ENCODE measurements at regions not wholly inside any gene's neighbourhood (a gene's known extent, or its start where the extent isn't known, plus 50 kb on each side); places are given as distances from the start of the nearest gene placed in this dataset.
"Not testable (repeated sequence)": the region's sequence is repeated elsewhere in the genome, so short reads cannot be mapped to it uniquely, and the experiment has no call there.

DNA sequence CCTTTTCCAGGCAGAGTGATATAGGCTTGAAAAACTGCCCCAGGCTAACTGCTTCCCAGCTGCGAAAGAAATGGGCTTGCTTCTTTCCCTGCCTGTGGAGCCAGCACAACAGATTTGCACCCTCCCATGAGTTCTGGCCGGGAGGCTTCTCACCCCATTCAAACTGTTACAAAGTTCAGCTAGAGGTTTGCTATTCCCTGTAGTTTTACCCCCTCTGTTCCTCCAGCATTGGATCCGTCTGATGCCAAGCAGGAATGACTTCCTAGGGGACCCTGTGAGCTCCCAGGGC lies 87.6 kb upstream of the NDST4 start:
- intact Hi-C loops (cut with micrococcal nuclease; ENCODE audit: unreplicated experiment) (no loop called here), in situ Hi-C loops (cut with HindIII; ENCODE audit: low pct_unique_long_range_greater_than_20kb, low sequenced_read_pairs) (no loop called here)
- H3K27ac ChIP-seq (ENCODE audit: low read length): no peak overlapping the region
- ATAC-seq: no peak
- no peak for TF ChIP-seq TCF7L2 (IDR thresholded peaks at IDR 0.05; ENCODE audit: low read depth, low read length)
- H3K36me3 ChIP-seq (ENCODE audit: control insufficient read depth, insufficient read depth, low read length): no peaks in the 10 kb centered on the region
- BruUV-seq (replicated peaks): no TSS peak
- no peak overlapping the region for H3K4me3 ChIP-seq (ENCODE audit: low read depth in 2 of 2, low read length in 2 of 2)
- H3K27me3 ChIP-seq (ENCODE audit: control insufficient read depth, insufficient read depth, low read length): no peaks in the 10 kb centered on the region
- POLR2A ChIA-PET: no interaction called here
- no peak for DNase-seq (ENCODE audit: low read depth, low spot score)
- CTCF ChIA-PET: interaction anchor here (0.6 kb wide), 1 partner anchor 666 kb away, joined by 4 read pairs; no protein-coding TSS in a partner anchor
- H3K4me1 ChIP-seq (ENCODE audit: control insufficient read depth, insufficient read depth, low read length): no peaks in the 10 kb centered on the region
- no peaks in the 10 kb centered on the region for H3K9me3 ChIP-seq (ENCODE audit: control insufficient read depth, insufficient read depth, low read depth, low read length)

GRCh38 chr4:115200201-115201041 lies 87.0 kb upstream of the NDST4 start:
- H3K4me3 ChIP-seq (ENCODE audit: low read depth in 2 of 2, low read length in 2 of 2); H3K27me3 ChIP-seq (ENCODE audit: control insufficient read depth, insufficient read depth, low read length); H3K4me1 ChIP-seq (ENCODE audit: control insufficient read depth, insufficient read depth, low read length); BruUV-seq (replicated peaks); H3K36me3 ChIP-seq (ENCODE audit: control insufficient read depth, insufficient read depth, low read length); ATAC-seq; DNase-seq (ENCODE audit: low read depth, low spot score); in situ Hi-C loops (cut with HindIII; ENCODE audit: low pct_unique_long_range_greater_than_20kb, low sequenced_read_pairs); POLR2A ChIA-PET; H3K27ac ChIP-seq (ENCODE audit: low read length); intact Hi-C loops (cut with micrococcal nuclease; ENCODE audit: unreplicated experiment); H3K9me3 ChIP-seq (ENCODE audit: control insufficient read depth, insufficient read depth, low read depth, low read length): not testable (repeated sequence)
- CTCF ChIA-PET: interaction anchor here (0.6 kb wide), 1 partner anchor 666 kb away, joined by 4 read pairs; no protein-coding TSS in a partner anchor

- ATAC-seq; POLR2A ChIA-PET; DNase-seq (ENCODE audit: low read depth, low spot score); BruUV-seq (replicated peaks); H3K36me3 ChIP-seq (ENCODE audit: control insufficient read depth, insufficient read depth, low read length); H3K27me3 ChIP-seq (ENCODE audit: control insufficient read depth, insufficient read depth, low read length); H3K4me3 ChIP-seq (ENCODE audit: low read depth in 2 of 2, low read length in 2 of 2); CTCF ChIA-PET; H3K9me3 ChIP-seq (ENCODE audit: control insufficient read depth, insufficient read depth, low read depth, low read length); intact Hi-C loops (cut with micrococcal nuclease; ENCODE audit: unreplicated experiment); H3K27ac ChIP-seq (ENCODE audit: low read length); H3K4me1 ChIP-seq (ENCODE audit: control insufficient read depth, insufficient read depth, low read length); in situ Hi-C loops (cut with HindIII; ENCODE audit: low pct_unique_long_range_greater_than_20kb, low sequenced_read_pairs): not testable (repeated sequence)
Measured at GRCh38 chr4:115194612-115195011, 81.2 kb upstream of the NDST4 start.

- ATAC-seq (no peak), DNase-seq (ENCODE audit: low read depth, low spot score) (no peak)
- intact Hi-C loops (cut with micrococcal nuclease; ENCODE audit: unreplicated experiment): no loop called here
- ChIA-PET CTCF (no interaction called here), POLR2A (no interaction called here)
- TF ChIP-seq REST (IDR thresholded peaks at IDR 0.05; ENCODE audit: insufficient read depth in 1 of 2, low read depth in 2 of 2, low read length in 1 of 2) (no peak), POLR2AphosphoS5 (IDR thresholded peaks at IDR 0.05; ENCODE audit: low read depth, low read length) (no peak), TCF7L2 (IDR thresholded peaks at IDR 0.05; ENCODE audit: low read depth, low read length) (no peak), SIN3A (IDR thresholded peaks at IDR 0.05; ENCODE audit: borderline replicate concordance, insufficient read depth, low read depth, low read length) (no peak)
- TF ChIP-seq, protein P1, sequence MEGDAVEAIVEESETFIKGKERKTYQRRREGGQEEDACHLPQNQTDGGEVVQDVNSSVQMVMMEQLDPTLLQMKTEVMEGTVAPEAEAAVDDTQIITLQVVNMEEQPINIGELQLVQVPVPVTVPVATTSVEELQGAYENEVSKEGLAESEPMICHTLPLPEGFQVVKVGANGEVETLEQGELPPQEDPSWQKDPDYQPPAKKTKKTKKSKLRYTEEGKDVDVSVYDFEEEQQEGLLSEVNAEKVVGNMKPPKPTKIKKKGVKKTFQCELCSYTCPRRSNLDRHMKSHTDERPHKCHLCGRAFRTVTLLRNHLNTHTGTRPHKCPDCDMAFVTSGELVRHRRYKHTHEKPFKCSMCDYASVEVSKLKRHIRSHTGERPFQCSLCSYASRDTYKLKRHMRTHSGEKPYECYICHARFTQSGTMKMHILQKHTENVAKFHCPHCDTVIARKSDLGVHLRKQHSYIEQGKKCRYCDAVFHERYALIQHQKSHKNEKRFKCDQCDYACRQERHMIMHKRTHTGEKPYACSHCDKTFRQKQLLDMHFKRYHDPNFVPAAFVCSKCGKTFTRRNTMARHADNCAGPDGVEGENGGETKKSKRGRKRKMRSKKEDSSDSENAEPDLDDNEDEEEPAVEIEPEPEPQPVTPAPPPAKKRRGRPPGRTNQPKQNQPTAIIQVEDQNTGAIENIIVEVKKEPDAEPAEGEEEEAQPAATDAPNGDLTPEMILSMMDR (IDR thresholded peaks at IDR 0.05): no peak
- no peaks in the 10 kb centered on the region for H3K27me3 ChIP-seq (ENCODE audit: control insufficient read depth, insufficient read depth, low read length)
- H3K4me1 ChIP-seq (ENCODE audit: control insufficient read depth, insufficient read depth, low read length): no peaks in the 10 kb centered on the region
- H3K4me3 ChIP-seq (ENCODE audit: low read depth in 2 of 2, low read length in 2 of 2): no peak overlapping the region
- H3K27ac ChIP-seq (ENCODE audit: low read length): no peak overlapping the region
- no peaks in the 10 kb centered on the region for H3K9me3 ChIP-seq (ENCODE audit: control insufficient read depth, insufficient read depth, low read depth, low read length)
- no TSS peak for BruUV-seq (replicated peaks)
- in situ Hi-C loops (cut with HindIII; ENCODE audit: low pct_unique_long_range_greater_than_20kb, low sequenced_read_pairs): no loop called here
- no peaks in the 10 kb centered on the region for H3K36me3 ChIP-seq (ENCODE audit: control insufficient read depth, insufficient read depth, low read length)
Measured at GRCh38 chr4:115190529-115190928, 77.1 kb upstream of the NDST4 start.
